HG02571 (cell line): ENCODE measurements at regions not wholly inside any gene's neighbourhood (a gene's known extent, or its start where the extent isn't known, plus 50 kb on each side); places are given as distances from the start of the nearest gene placed in this dataset.
"Not testable (repeated sequence)": the region's sequence is repeated elsewhere in the genome, so short reads cannot be mapped to it uniquely, and the experiment has no call there.

Experiments used
- ATAC-seq: cut with Tn5 transposase; IDR thresholded peaks from one replicate; pipeline ENCODE4 v1.9.1; 2021; ENCODE audit warnings: mild to moderate bottlenecking, moderate library complexity; ENCODE audit not compliant: unreplicated experiment

DNA sequence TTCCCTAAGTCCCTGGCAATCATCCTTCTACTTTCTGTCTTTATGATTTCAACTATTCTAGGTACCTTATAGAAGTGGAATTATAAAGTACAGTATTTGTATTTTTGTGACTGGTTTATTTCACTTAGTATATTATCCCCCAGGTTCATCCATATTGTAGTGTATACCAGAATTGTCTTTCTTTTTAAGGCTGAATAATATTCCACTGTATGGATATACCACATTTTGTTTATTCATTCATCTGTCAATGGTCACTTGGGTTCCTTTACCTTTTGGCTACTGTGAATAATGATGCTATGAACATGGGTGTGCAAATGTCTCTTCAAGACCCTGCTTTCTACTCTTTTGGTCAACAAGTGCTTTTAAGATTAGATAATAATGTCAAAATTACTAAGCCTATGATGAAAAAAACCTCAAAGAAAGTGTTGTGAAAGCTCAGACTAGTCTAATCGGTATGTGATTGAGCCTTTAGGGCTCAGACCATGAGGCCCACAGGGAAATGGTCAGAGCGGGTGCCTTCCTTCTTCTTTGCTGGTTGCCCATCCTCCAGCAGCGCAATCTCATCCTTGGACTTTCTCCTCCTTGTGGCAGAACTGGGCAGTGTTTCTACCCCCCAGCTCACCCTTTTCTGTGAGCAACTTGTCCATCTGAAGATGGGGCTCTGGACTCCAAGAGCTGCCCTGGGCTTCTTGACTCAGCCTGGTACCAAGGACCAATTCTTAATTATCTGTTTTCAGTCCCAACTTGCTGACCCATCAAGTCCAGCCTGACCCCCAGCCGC is 105.4 kb downstream of the TTC8 start:
- ATAC-seq: no peak

DNA sequence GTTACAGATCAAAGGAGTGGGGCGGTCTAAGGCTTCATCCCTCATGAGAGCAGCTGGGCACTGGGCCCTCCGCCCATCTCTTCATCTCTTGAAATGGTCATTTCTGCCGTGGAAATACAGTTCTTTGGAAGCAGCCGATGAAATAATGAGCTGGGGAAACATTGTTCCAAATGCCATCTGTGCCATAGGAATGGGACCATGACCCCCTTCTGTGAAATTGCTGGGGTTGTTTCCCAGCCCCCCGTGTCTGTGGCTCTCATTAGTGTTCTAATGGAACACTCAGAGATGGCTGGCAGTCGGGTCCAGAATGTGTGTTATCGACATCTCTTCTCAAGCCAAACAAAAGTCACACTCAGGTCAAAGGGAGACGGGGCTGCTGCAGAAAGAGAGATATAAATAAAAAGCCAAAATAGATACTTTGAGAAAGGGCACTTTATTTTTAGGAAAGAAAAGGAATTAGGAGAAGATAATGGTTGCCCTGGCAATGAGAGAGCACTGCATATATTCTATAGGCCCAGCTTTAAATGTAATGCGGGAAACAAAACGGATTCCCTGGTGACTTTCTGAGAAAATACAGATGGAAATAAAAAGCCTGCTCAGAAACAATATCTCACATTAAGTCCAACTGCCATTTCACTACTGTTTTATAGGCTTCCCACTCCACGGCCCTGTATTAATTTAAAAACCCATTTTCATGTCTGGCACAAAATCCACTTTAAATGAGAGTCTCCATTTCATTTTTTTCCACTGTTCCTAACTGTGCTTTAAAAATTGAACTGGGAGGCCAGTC is 107.1 kb downstream of the TTC8 start:
- ATAC-seq: no peak

DNA sequence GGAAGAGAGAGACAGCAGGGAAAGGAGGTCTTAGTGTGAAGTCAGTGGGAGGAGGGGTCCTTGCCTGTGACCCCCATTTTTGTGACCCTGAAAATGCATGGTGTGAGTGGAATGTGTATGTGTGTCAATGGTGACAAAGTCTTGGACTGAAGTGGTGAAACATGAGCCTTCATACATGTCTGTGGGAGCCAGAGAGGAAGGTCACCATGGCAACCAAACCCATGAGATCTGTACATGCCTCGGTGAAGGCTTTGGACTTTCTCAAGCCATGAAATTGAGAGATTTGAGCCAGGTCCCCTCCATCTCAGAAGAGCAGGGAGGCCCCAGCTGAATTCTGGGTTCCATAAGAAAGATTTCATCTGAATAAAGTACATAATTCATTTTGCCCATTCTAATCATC is 108.7 kb downstream of the TTC8 start:
- ATAC-seq: no peak

DNA sequence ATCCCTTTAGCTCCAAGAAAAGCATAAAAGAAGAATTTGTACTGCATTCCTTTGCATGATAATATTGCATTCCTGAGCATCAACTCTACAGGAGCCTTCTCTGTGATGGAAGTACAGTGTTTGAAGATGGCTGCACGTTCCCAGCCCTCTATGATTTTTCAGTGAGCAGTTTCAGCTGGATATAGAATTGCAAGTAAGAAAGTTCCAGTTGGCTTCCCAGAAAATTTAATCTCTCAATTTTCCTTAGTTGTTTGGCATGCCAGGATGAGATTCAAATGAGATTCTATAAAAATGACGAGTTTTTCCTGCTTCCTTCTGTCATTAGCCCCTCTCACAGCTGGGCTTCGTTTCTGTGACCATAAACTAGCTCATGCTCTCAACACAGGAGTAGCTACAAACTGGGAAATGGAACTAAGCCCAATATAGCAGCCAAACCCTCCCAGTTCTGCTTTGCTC is 109.9 kb downstream of the TTC8 start:
- no peak for ATAC-seq

DNA sequence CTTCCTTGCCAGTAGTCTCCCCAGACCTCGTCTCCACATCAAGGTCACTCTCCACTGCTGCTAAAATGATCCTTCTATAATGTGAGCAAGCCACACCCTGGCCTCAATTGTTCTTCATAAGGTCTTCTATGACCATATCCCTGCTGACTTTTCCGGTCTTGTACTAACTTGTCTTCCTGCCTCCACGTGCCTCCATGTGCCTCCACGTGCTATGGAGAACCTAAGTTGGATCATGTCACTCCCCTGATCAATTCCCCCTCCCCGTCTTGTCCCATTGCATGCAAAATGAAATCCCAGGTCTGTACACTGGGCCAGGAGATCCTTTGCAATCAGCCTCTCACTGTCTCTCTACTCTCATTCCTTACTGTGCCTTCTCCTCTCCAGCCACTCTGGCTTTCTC is 110.6 kb downstream of the TTC8 start:
- no peak for ATAC-seq

DNA sequence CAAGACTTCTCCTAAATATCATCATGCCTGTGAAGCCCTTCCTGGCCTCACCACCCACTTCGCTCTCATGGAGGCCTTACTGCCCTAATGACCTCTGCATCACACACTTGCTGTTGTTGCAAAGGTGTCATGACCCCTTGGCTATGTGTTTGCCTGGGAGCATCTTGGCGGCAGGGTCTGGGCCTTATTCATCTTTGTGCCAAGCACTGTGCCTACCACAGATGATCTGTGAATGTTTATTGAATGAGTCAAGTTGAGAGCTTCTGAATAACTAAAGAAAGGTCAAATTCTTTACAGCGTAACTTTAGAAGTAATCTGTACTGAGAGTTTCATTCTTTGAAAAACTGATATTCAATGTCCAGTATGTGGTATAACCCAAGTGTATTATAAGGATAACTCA is 113.3 kb downstream of the TTC8 start:
- no peak for ATAC-seq

DNA sequence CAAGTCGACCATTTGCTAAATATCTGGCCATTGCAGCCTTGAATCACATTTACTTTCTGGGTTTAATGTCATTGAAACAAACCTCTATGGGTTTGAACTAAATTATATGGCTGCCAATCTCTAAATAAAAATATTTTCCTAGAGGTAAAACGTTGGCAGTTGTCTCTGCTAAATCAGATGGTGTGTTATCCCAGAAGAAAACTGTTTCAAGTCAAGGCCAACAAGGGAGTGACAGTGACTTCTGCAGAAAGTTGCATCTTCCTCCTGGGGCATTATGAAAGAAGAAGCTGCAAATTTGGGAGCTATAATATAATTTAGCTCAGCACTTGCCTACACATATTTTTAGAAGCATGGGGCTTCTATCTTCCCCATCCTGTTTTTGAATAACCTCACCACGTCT is 116.2 kb downstream of the TTC8 start:
- ATAC-seq: no peak

DNA sequence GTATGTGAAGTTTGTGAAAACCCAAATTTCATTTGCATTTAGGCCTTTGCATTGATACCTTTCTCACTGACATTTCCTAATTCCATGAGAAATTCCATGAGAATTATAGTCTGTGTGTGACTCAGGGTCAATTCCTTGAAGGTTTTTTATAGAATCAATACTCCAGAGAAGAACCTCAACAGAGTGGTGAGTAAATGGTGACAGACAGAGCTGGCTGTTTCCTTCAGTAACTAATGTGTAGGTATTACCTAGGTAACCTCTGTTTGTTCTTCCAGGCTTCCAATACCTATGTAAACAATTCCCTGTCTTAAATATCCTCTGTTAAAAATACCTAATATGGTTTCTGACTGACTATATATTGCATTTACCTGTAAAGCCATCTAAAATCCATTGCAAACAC is 117.0 kb downstream of the TTC8 start:
- ATAC-seq: no peak

DNA sequence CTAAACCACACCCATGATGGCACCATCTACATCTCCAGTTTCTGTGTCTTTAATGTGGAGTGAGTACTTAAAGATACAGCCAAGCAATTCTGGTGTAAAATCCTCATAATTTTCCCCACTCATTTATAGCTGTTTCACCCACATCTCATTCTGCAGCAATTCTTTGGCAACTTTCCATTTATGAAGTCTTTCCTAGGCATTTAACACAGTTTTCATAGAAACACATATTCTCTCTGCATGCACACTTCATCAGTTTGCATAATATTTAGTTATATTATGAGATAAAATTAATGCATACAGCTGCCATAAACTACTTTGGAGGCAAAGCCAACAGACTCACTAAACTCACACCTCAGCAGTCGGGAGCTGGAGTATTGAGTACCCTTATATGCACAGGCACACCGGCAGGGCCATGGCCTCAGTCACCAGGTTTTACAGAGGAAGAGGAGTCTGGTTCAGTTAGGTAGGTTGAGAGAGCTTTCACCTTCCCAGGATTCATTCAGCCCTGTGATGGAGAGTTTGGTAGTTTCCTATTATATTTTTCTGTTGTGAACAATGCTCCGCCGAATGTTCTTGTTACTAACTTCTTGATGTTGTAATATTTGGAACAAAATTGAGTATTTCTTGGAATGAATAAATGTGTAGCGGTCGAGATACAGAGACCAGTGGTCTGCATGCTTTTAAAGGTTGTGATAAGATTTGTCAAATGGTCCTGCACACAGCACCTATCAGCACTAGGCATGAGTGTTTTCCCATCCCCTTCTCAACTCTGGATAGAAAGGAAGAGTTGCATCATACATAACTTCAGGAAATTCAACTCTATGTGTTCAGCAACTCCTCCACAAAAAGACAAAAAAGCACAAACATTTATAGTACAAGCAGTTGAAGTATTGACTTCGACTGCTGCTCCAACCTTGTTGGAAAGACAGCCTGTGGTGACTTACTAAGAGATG is 123.5 kb downstream of the TTC8 start:
- no peak for ATAC-seq

DNA sequence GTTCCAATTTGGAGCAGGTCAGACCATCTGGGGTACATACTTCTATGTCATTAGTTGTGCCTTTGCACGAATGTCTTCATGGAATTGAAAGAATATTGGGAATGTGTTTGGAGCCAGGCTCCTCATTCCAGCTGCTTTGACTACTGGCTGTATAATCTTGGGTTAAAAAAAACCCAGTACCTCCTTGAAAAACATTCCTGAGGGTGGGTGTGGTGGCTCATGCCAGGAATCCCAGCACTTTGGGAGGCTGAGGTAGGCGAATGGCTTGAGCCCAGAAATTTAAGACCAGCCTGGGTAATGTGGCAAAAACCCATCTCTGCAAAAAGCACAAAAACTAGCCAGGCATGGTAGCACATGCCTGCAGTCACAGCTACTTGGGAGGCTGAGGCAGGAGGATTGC is 125.6 kb downstream of the TTC8 start:
- no peak for ATAC-seq

DNA sequence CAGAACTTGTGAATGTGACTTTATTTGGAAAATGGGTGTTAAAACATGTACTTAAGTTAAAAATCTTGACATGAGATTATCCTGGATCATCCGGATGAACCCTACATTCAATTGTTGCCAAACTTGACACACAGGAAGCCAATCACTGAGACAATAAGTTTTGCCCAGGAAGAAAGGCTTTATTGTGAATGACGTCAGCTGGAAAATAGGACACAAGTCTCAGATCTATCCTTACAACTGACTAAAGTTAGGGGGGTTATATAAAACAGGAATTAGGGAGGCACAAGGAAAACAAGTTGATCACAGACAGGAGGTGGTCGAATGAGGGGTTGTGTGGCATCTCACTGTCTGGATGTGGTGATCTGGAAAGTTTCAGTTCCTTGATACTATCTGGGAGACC is 126.9 kb downstream of the TTC8 start:
- no peak for ATAC-seq

DNA sequence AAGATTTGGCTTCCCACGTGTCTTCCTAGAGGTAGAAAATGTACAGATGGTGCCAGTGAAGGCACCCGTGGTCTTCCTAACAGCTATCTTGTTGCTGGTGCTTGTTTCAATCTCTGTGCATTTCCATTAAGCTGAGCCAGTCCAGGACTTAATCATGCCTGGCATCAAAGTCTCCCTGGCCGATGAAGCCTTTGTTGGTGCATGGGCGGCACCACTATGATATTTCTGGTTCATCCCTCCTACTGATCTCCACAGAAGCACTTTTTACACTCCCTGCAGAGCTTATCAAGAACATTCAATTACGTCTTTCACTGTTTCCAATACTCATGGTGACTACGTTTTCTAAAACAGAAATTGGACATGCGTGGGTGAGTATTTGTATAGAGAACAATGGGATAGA is 128.4 kb downstream of the TTC8 start:
- ATAC-seq: no peak

DNA sequence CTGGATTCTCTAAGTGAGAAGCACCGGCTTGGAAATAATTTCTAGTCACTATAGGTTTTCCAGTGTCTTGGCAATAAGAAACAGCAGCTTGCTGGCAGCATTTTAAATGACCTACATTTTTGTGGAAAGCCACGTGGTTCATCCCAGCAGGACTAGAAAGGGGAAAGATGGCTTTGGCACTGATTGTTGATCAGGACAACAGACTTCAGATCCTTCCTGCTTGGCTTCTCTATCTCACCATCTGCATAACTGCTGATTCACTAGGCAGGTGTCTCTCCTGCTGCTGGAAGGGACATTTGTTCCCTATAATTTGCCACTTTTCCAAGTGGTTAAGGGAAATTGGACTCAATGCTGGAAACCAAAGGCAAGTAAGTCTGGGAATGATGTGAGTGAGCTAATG is 131.0 kb downstream of the TTC8 start:
- ATAC-seq: no peak

DNA sequence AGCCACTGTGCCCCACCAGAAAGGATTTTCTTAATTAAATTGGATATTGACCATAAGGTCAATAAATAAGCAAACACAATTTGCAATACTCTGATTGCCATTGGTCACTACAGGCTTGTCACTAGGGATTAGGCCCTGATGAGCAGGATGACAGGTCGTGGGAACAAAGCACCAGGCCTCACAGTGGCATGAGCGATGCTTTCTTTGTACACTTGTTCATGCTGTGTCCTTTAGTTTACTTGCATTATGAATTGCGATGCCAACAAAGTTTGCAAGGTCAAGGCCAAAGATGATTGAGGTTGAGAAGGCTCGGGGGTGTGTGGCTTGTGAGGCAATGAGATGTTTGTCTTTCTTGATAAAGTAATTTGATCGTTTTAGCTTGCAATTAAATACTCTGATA is 136.0 kb downstream of the TTC8 start:
- no peak for ATAC-seq

DNA sequence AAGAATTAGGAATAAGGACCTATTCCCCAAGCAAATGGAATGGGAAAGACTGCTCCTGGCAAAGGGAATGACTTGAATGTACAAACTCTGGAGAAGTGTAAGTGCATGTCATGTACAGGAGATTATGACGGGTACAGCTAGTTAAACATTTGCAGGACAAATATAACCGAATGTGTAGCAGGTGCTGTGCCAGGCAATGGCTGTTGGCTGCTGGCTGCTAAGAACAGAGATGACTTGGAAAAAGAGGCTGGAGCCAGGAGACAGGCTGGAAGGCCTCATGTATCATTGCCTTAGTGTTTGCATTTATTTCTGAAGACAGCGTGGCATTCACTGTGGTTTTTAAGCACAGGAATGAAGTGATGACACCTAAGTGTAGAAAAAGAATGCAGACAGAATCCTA is 136.8 kb downstream of the TTC8 start:
- ATAC-seq: no peak

DNA sequence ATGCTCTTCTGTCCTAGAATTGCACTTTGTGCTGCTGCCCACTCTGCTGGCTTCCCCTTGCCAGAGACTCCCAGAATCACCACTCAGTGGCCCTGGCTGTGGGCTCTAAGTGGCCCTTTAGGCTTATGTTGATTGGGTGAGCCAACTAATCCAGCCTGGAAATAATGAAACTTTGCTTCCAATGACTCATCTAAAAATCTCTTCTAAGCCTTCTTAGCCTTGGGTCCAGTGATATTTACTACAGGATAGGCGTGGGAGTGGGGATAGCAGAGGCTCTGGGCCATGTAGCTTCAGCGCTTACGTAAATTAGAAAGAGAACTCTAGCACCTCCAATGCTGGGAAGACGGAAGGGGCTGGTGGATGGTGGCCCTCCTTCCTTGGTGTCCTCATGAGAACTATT is 137.9 kb downstream of the TTC8 start:
- no peak for ATAC-seq

DNA sequence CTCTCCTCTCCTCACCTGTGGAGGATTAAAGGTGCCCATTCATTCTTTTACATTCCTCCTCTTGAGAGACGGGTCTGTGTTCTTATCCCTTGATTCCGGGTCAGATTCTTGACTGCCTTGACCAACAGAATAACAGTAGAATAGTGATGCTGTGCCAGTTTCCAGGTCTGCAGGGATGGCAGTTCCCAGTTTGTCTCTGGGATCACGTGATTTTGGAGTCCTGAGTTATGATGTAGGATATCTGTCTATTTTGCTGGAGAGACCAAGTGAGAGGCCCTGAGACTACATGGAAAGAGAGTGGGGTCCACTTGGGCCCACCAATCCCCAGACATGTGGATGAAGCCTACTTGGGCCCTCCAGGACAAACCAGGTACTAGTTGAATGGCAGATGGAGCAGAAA is 142.8 kb downstream of the TTC8 start:
- no peak for ATAC-seq

DNA sequence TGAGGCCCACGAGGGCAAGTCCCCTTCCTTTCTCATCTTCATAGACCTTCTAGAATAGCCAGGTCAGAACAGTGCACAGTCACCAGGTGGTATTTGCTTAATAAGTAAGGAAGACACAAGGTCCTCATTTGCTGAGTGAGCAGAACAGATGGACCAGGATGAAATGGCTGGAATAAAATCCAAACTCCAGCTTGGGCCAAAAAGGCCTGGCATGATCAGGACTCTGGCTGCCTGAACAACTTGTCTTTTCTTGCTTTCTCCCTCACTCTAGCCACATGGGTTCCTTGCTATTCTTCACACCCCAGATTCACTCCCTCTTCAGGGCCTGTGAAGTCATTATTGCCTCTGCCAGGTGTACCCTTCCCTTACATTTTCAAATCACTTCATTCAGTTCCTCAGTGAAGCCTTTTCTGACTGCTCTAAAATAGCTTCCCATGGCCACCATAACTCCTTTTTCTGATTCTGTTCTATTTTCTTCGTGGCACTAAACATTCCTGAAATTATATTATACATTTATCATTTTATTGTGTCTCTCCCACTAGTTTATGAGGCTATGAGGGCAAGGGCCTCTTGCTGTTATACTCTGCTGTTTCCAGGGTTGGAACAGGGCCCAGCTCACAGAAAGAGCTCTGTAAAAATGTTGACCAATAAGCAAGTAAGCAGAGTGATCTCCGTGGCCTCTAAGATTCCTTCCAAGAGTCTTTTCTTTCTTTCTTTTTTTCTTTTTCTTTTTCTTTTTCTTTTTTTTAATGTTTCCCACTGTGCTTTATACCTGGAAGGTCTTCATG is 150.8 kb downstream of the TTC8 start:
- ATAC-seq: no peak

DNA sequence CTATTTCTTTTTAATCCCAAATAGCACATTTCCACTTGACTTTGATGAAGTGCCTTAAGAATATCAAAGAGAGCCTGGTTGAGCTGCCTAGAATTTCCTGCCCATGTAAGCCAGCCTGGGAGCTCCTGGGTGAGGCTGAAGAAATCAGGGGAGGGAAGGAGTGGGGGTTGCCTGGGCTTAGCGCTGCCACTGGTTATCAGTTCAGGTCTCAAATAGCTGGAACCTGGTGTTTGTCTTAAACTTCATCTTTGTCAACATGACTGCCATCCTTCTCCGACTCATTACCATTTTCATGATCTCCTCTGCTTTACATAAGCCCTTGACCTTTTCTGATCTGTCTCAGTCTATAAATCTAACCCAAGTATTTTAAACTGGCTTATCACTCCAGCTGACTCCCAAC is 151.5 kb downstream of the TTC8 start:
- no peak for ATAC-seq

DNA sequence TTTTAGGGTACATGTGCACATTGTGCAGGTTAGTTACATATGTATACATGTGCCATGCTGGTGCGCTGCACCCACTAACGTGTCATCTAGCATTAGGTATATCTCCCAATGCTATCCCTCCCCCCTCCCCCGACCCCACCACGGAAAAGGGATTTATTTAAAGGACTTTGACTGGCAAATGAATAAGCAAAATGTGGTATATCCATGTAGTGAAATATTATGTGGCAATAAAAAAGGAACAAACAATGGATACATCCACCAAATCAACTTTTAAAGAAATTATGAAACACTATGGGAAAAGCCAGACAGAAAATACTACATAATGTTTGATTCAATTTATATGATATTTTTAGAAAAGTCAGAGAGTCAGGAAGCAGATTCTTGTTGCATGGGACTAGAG is 156.5 kb downstream of the TTC8 start:
- not testable (repeated sequence) for ATAC-seq

DNA sequence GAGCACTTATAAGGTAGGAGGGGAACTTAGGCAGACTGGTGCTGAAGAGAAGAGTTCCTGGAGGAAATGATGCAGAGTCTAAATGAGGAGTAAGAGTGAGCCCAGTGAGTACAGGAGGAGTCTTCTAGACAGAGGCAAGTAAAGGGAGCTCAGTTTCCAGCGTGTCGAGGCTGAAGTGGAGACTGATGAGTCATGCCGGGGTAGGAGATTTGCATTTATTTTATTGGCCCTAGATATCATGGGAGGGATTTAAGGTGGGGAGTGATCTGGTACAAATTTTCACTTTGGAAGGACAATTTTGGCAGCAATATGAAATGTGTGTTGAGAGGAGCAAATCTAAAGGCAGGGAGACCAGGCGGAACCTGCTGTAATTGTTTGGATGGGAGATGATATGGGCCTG is 157.5 kb downstream of the TTC8 start:
- no peak for ATAC-seq
